H1 (cell line): ENCODE measurements at regions not wholly inside any gene's neighbourhood (a gene's known extent, or its start where the extent isn't known, plus 50 kb on each side); places are given as distances from the start of the nearest gene placed in this dataset.
"Not testable (repeated sequence)": the region's sequence is repeated elsewhere in the genome, so short reads cannot be mapped to it uniquely, and the experiment has no call there.

Source experiments
- CBX8 ChIP-seq: fragments of 300-800, 300-1000 bp; sonication (generic); IDR thresholded peaks from 2 replicates; pipeline ENCODE4 v1.7.1; 2016; ENCODE audit warnings: low read depth, low read length, borderline replicate concordance
- CEBPB ChIP-seq: IDR thresholded peaks from 2 replicates; pipeline ENCODE4 v1.6.1; 2012; ENCODE audit warnings: low read depth, low read length
- CTCF ChIP-seq, 3 experiments: IDR thresholded peaks; 1 replicate in 2 of 3; 2 replicates in 1 of 3; pipeline versions ENCODE4 v1.5.1 to v1.6.1; 2011; ENCODE audit warnings: low read length in 3 of 3, mild to moderate bottlenecking in 3 of 3, inconsistent platforms in 2 of 3, low read depth in 1 of 3, moderate library complexity in 1 of 3; ENCODE audit not compliant: insufficient read depth in 1 of 3; ENCODE audit errors: control extremely low read depth in 1 of 3
- EGR1 ChIP-seq: IDR thresholded peaks from 2 replicates; pipeline ENCODE4 v1.6.1; 2011; ENCODE audit warnings: low read depth, low read length, borderline replicate concordance
- EZH2 ChIP-seq: fragments of 200-600 bp; sonication (generic); IDR thresholded peaks from 2 replicates; pipeline ENCODE4 v1.7.1; 2012; ENCODE audit warnings: low read depth, mild to moderate bottlenecking, moderate library complexity, low read length, inconsistent platforms; ENCODE audit not compliant: severe bottlenecking
- FOSL1 ChIP-seq: IDR thresholded peaks from 2 replicates; pipeline ENCODE4 v1.6.1; 2011; ENCODE audit warnings: mild to moderate bottlenecking, low read depth, low read length, moderate library complexity; ENCODE audit not compliant: insufficient read depth
- JUN ChIP-seq: IDR thresholded peaks from 2 replicates; pipeline ENCODE4 v1.6.1; 2011; ENCODE audit warnings: low read depth, mild to moderate bottlenecking, improper control_type of control experiment, low read length
- MAX ChIP-seq: IDR thresholded peaks from 2 replicates; pipeline ENCODE4 v1.6.1; 2012; ENCODE audit warnings: inconsistent platforms
- POLR2A ChIP-seq, 2 experiments: IDR thresholded peaks; 1 replicate in 1 of 2; 2 replicates in 1 of 2; pipeline ENCODE4 v1.6.1; 2011; ENCODE audit warnings: low read depth in 2 of 2, low read length in 2 of 2, mild to moderate bottlenecking in 2 of 2; ENCODE audit errors: control extremely low read depth in 1 of 2
- POLR2AphosphoS5 ChIP-seq: IDR thresholded peaks from 2 replicates; pipeline ENCODE4 v1.6.1; 2011; ENCODE audit warnings: low read depth, low read length
- YY1 ChIP-seq: IDR thresholded peaks from 2 replicates; pipeline ENCODE4 v1.6.1; 2011; ENCODE audit warnings: low read depth, mild to moderate bottlenecking, low read length
- ZNF274 ChIP-seq: IDR thresholded peaks from 2 replicates; pipeline ENCODE4 v1.7.0; 2012; ENCODE audit warnings: low read length, borderline replicate concordance; ENCODE audit errors: extremely low read depth

GRCh38 chr10:35263827-35264226, 72.5 kb upstream of the CCNY start:
- not testable (repeated sequence) for TF ChIP-seq CTCF (IDR thresholded peaks at IDR 0.05; ENCODE audit: control extremely low read depth in 1 of 3, insufficient read depth in 1 of 3, low read depth in 1 of 3, low read length in 3 of 3); JUN; POLR2A (IDR thresholded peaks at IDR 0.05; ENCODE audit: control extremely low read depth in 1 of 2, low read depth in 2 of 2, low read length in 2 of 2); YY1; CBX8; CEBPB; FOSL1; ZNF274; MAX; EGR1; POLR2AphosphoS5; EZH2
